Daoy (cell line): ENCODE measurements at regions not wholly inside any gene's neighbourhood (a gene's known extent, or its start where the extent isn't known, plus 50 kb on each side); places are given as distances from the start of the nearest gene placed in this dataset.

Experiments
- DNase-seq: peaks from one replicate; pipeline ENCODE4 v3.0.0-alpha.2; 2015; ENCODE audit warnings: low read depth

DNA sequence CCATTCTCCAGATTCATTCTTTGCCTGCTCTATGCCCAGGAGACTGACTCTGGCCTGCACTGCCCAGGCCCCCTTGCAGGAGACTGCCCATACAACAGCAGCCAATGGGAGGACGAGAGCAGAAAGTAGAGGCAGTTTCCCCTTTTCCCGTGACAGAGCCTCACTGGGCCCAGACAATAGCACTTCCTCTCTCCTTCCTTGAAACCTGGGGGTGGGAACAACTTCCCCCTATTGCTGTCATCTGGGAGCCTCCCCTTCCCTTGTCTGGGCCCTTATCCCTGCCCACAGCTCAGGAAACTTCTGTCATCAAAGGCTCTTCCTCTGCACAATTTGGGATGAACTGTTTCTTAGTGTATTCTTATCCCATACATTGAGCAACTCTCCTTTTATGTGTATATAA lies 60.8 kb upstream of the KCNJ15 start:
- no peak for DNase-seq

DNA sequence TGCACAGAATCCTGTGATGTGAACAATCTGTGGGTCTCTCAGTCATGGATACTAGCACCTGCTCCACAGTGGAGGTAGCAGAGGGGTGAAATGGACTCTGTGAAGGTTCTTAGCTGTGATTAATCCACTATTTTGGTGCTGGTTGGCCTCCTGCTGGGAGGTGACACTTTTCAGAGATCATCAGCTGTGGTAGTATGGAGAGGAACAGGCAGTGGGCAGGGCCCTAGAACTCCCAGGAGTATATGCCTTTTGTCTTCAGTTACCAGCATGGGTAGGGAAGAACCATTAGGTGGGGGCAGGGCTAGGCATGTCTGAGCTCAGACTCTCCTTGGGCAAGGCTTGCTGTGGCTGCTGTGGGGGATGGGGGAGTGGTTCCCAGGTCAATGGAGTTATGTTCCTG lies 54.0 kb upstream of the KCNJ15 start:
- DNase-seq = peak; percentile 14

DNA sequence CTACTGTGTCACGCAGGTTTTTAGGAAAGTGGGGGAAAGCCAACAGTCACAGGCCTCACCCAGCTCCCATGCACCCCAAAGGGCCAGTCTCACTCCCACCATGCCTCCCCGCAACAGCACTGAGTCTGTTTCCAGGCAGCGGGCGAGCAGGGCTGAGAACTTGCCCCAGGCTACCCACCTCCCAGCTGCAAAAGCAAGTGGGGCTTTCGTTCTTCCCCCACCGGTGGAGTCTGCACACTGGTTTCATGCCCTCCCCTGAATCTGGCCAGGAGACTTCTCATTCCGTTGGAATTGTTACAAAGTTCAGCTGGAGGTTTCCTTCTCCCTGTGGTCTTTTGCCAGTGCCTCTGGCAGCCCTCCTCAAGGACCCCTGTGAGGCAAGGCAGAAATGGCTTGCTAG lies 53.6 kb upstream of the KCNJ15 start:
- DNase-seq = peak; percentile 35

DNA sequence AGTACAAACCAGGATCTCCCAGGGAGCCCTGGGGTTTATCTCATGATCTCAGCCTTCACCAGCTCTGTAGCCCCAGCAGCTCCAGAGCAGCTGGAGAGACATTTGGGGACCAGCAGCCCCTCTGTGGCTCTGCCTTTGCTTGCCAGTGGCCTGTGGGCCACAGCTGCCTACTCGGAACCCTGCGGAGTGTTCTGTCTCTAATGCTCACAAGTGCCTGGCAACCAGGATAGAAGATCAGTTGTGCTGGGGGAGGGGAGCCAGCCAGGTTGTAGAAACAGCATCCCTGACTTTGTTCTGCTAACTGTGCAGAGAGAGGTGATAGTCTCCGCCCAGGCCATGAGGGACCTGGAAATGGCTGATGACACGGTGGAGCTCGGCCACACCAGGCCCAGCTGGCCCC lies 50.9 kb upstream of the KCNJ15 start:
- DNase-seq = no peak

DNA sequence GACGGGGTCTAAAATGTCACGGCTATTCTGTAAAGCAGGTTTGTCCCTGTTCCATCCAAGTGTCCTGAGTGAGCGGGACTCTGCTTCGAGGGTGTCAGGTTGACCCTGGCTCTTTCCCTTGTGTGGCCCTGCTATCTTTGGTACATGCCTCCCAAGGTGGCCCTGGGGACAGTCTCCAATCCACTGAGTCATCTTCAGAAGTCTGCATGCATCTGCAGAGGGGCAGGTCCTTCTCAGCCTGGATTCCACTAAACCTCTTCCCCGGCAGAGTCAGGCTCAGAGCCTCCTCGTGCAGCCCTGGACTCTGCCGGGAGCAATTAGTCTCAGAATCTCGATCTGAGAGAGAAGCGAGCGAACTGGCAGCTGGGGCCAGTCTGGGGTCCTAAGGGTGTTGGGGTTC lies 50.1 kb upstream of the KCNJ15 start:
- no peak for DNase-seq
